ENCODE measurements at regions not wholly inside any gene's neighbourhood (a gene's known extent, or its start where the extent isn't known, plus 50 kb on each side); places are given as distances from the start of the nearest gene placed in this dataset.
"Not testable (repeated sequence)": the region's sequence is repeated elsewhere in the genome, so short reads cannot be mapped to it uniquely, and the experiment has no call there.

DNA sequence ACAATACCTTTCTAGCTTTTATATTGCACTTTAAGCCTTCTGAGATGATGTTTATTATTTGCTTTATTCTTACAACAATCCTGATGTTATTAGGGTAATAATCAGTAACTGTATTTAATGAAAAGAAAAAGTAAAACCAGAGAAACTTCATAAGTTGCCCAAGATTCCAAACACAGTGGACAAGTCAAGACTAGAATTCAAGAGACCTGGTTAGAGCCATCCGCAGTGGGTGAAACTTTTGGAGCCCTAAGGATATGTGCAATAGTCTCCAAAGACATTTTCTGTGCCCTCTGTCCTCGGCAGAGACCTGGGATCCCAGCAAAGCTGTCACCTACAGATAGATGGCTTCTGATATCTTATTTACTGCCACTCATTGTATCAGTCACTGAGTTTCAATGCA is 106.8 kb upstream of the DPT start:
- H3K27me3 ChIP-seq (ENCODE audit: control insufficient read depth, extremely low read depth, insufficient read depth, low read length), result no peaks in the 10 kb centered on the region
- FAIRE-seq (no peak), DNase-seq (ENCODE audit: low read depth, low spot score) (no peak)
- no peak overlapping the region for H3K4me2 ChIP-seq (ENCODE audit: control insufficient read depth, extremely low read depth, insufficient read depth, low read depth, low read length)
- H3K4me1 ChIP-seq (ENCODE audit: control insufficient read depth, extremely low read depth, insufficient read depth, low read length), result no peaks in the 10 kb centered on the region
- no peaks in the 10 kb centered on the region for H3K79me2 ChIP-seq (ENCODE audit: control insufficient read depth, insufficient read depth, low read length)
- H3K9me3 ChIP-seq (ENCODE audit: control insufficient read depth, low read depth, low read length), result no peaks in the 10 kb centered on the region
- no peak overlapping the region for H3K9ac ChIP-seq (ENCODE audit: control insufficient read depth, extremely low read depth, insufficient read depth, low read length)
- H3K27ac ChIP-seq (ENCODE audit: control insufficient read depth, insufficient read depth, low read length), result no peak overlapping the region
- no peaks in the 10 kb centered on the region for H3K36me3 ChIP-seq (ENCODE audit: control insufficient read depth in 2 of 2, extremely low read depth in 1 of 2, insufficient read depth in 2 of 2, low read length in 2 of 2)
- H3K9me1 ChIP-seq (ENCODE audit: control insufficient read depth, extremely low read depth, insufficient read depth, low read length), result no peaks in the 10 kb centered on the region
- H3K4me3 ChIP-seq (ENCODE audit: control insufficient read depth in 2 of 3, extremely low read depth in 1 of 3, insufficient read depth in 2 of 3, low read depth in 1 of 3, low read length in 3 of 3), result no peak overlapping the region
- dilution Hi-C loops (cut with MboI; ENCODE audit: extremely low pct_ligation_motif_present, low sequenced_read_pairs), result no loop called here
- H4K20me1 ChIP-seq (ENCODE audit: control insufficient read depth, extremely low read depth, insufficient read depth, low read length), result no peaks in the 10 kb centered on the region
- no peak for TF ChIP-seq EZH2 (IDR thresholded peaks at IDR 0.05; ENCODE audit: low read length)
- TF ChIP-seq, protein P1, sequence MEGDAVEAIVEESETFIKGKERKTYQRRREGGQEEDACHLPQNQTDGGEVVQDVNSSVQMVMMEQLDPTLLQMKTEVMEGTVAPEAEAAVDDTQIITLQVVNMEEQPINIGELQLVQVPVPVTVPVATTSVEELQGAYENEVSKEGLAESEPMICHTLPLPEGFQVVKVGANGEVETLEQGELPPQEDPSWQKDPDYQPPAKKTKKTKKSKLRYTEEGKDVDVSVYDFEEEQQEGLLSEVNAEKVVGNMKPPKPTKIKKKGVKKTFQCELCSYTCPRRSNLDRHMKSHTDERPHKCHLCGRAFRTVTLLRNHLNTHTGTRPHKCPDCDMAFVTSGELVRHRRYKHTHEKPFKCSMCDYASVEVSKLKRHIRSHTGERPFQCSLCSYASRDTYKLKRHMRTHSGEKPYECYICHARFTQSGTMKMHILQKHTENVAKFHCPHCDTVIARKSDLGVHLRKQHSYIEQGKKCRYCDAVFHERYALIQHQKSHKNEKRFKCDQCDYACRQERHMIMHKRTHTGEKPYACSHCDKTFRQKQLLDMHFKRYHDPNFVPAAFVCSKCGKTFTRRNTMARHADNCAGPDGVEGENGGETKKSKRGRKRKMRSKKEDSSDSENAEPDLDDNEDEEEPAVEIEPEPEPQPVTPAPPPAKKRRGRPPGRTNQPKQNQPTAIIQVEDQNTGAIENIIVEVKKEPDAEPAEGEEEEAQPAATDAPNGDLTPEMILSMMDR (optimal IDR thresholded peaks at IDR 0.05 in 1 of 3, IDR thresholded peaks at IDR 0.05 in 1 of 3, conservative IDR thresholded peaks at IDR 0.05 in 1 of 3; ENCODE audit: extremely low read depth in 1 of 3, insufficient read depth in 2 of 3, low read length in 3 of 3), result no peak
- peak overlapping the region; percentile 23 for H2AFZ ChIP-seq (ENCODE audit: control insufficient read depth, low read length)

DNA sequence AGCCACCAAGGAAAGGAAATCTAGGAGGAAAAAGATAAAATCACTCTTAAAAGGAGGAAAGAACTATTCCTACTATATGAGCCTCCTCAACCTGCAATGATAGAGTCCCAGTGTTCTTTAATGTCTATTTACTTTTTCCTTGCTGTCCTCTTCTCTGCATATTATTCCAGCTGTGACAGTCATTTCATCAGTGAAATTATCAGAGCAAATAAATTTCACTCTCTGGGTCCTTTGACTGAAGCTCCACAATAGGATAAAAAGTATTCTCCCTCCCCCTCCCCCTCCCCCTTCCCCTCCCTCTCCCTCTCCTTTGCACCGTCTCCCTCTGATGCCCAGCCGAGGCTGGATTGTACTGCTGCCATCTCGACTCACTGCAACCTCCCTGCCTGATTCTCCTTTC is 107.5 kb upstream of the DPT start:
- no peaks in the 10 kb centered on the region for H3K79me2 ChIP-seq (ENCODE audit: control insufficient read depth, insufficient read depth, low read length)
- no peaks in the 10 kb centered on the region for H4K20me1 ChIP-seq (ENCODE audit: control insufficient read depth, extremely low read depth, insufficient read depth, low read length)
- no peak for DNase-seq (ENCODE audit: low read depth, low spot score)
- no peaks in the 10 kb centered on the region for H3K4me1 ChIP-seq (ENCODE audit: control insufficient read depth, extremely low read depth, insufficient read depth, low read length)
- FAIRE-seq, result no peak
- H3K36me3 ChIP-seq (ENCODE audit: control insufficient read depth in 2 of 2, extremely low read depth in 1 of 2, insufficient read depth in 2 of 2, low read length in 2 of 2), result no peaks in the 10 kb centered on the region
- no peaks in the 10 kb centered on the region for H3K9me3 ChIP-seq (ENCODE audit: control insufficient read depth, low read depth, low read length)
- H3K9me1 ChIP-seq (ENCODE audit: control insufficient read depth, extremely low read depth, insufficient read depth, low read length), result no peaks in the 10 kb centered on the region
- no peaks in the 10 kb centered on the region for H3K27me3 ChIP-seq (ENCODE audit: control insufficient read depth, extremely low read depth, insufficient read depth, low read length)
- dilution Hi-C loops (cut with MboI; ENCODE audit: extremely low pct_ligation_motif_present, low sequenced_read_pairs), result no loop called here
- no peak overlapping the region for H3K9ac ChIP-seq (ENCODE audit: control insufficient read depth, extremely low read depth, insufficient read depth, low read length)
- H3K4me3 ChIP-seq (ENCODE audit: control insufficient read depth in 2 of 3, extremely low read depth in 1 of 3, insufficient read depth in 2 of 3, low read depth in 1 of 3, low read length in 3 of 3), result no peak overlapping the region
- H3K4me2 ChIP-seq (ENCODE audit: control insufficient read depth, extremely low read depth, insufficient read depth, low read depth, low read length), result no peak overlapping the region
- no peak overlapping the region for H3K27ac ChIP-seq (ENCODE audit: control insufficient read depth, insufficient read depth, low read length)
- TF ChIP-seq EZH2 (IDR thresholded peaks at IDR 0.05; ENCODE audit: low read length), result no peak
- TF ChIP-seq, protein P1 (optimal IDR thresholded peaks at IDR 0.05 in 1 of 3, IDR thresholded peaks at IDR 0.05 in 1 of 3, conservative IDR thresholded peaks at IDR 0.05 in 1 of 3; ENCODE audit: extremely low read depth in 1 of 3, insufficient read depth in 2 of 3, low read length in 3 of 3), result no peak
- H2AFZ ChIP-seq (ENCODE audit: control insufficient read depth, low read length), result no peak overlapping the region

DNA sequence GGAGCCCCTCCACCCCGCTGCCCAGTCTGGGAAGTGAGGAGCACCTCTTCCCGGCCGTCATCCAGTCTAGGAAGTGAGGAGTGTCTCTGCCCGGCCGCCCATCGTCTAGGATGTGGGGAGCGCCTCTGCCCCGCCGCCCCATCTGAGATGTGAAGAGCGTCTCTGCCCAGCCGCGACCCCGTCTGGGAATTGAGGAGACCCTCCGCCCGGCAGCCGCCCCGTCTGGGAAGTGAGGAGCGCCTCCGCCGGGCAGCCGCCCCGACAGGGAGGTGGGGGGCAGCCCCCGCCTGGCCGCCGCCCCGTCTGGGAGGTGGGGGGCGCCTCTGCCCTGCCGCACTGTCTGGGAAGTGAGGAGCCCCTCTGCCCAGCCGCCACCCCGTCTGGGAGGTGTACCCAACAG is 108.2 kb upstream of the DPT start:
- H4K20me1 ChIP-seq (ENCODE audit: control insufficient read depth, extremely low read depth, insufficient read depth, low read length); H3K79me2 ChIP-seq (ENCODE audit: control insufficient read depth, insufficient read depth, low read length); dilution Hi-C loops (cut with MboI; ENCODE audit: extremely low pct_ligation_motif_present, low sequenced_read_pairs); H3K9ac ChIP-seq (ENCODE audit: control insufficient read depth, extremely low read depth, insufficient read depth, low read length); H3K4me2 ChIP-seq (ENCODE audit: control insufficient read depth, extremely low read depth, insufficient read depth, low read depth, low read length); H3K36me3 ChIP-seq (ENCODE audit: control insufficient read depth in 2 of 2, extremely low read depth in 1 of 2, insufficient read depth in 2 of 2, low read length in 2 of 2); H2AFZ ChIP-seq (ENCODE audit: control insufficient read depth, low read length); H3K4me1 ChIP-seq (ENCODE audit: control insufficient read depth, extremely low read depth, insufficient read depth, low read length); H3K27ac ChIP-seq (ENCODE audit: control insufficient read depth, insufficient read depth, low read length); DNase-seq (ENCODE audit: low read depth, low spot score); H3K9me3 ChIP-seq (ENCODE audit: control insufficient read depth, low read depth, low read length); FAIRE-seq; H3K9me1 ChIP-seq (ENCODE audit: control insufficient read depth, extremely low read depth, insufficient read depth, low read length); H3K4me3 ChIP-seq (ENCODE audit: control insufficient read depth in 2 of 3, extremely low read depth in 1 of 3, insufficient read depth in 2 of 3, low read depth in 1 of 3, low read length in 3 of 3); H3K27me3 ChIP-seq (ENCODE audit: control insufficient read depth, extremely low read depth, insufficient read depth, low read length): not testable (repeated sequence)

Measured in keratinocyte (primary cell).